Stimulated activated CD4-positive, alpha-beta T cell treated with anti-CD3 and anti-CD28 coated beads, Interleukin-15, amount 100 ng/mL, for 24 hours (primary cell): ENCODE measurements at regions not wholly inside any gene's neighbourhood (a gene's known extent, or its start where the extent isn't known, plus 50 kb on each side); places are given as distances from the start of the nearest gene placed in this dataset.
"Not testable (repeated sequence)": the region's sequence is repeated elsewhere in the genome, so short reads cannot be mapped to it uniquely, and the experiment has no call there.

Source experiments
- DNase-seq: peaks from one replicate; pipeline ENCODE4 v3.0.0-alpha.2; 2020

GRCh38 chr13:40345654-40346372, 320.6 kb downstream of the FOXO1 start:
- no peak for DNase-seq

GRCh38 chr13:40346592-40346991, 319.8 kb downstream of the FOXO1 start:
- no peak for DNase-seq

- DNase-seq: no peak
Measured at GRCh38 chr13:40348096-40348679, 318.3 kb downstream of the FOXO1 start.

- DNase-seq: no peak
Measured at GRCh38 chr13:40350283-40350992, 316.0 kb downstream of the FOXO1 start.

- DNase-seq: no peak
Measured at GRCh38 chr13:40351537-40352379, 314.7 kb downstream of the FOXO1 start.

- DNase-seq: no peak
Measured at GRCh38 chr13:40352380-40352778, 314.1 kb downstream of the FOXO1 start.

GRCh38 chr13:40352802-40353562, 313.5 kb downstream of the FOXO1 start:
- DNase-seq: no peak

- no peak for DNase-seq
Measured at GRCh38 chr13:40355126-40355724, 311.2 kb downstream of the FOXO1 start.

GRCh38 chr13:40356011-40356410, 310.4 kb downstream of the FOXO1 start:
- no peak for DNase-seq

- DNase-seq: not testable (repeated sequence)
Measured at GRCh38 chr13:40356458-40356857, 310.0 kb downstream of the FOXO1 start.

GRCh38 chr13:40362502-40362901, 303.9 kb downstream of the FOXO1 start:
- DNase-seq: no peak

GRCh38 chr13:40363653-40364052, 302.8 kb downstream of the FOXO1 start:
- DNase-seq: no peak

- no peak for DNase-seq
Measured at GRCh38 chr13:40366119-40366518, 300.3 kb downstream of the FOXO1 start.

GRCh38 chr13:40368127-40368891, 298.1 kb downstream of the FOXO1 start:
- DNase-seq: no peak

- DNase-seq: no peak
Measured at GRCh38 chr13:40370661-40371060, 295.8 kb downstream of the FOXO1 start.

GRCh38 chr13:40371531-40372125, 294.8 kb downstream of the FOXO1 start:
- DNase-seq: no peak

- peak; percentile 79 for DNase-seq
Measured at GRCh38 chr13:40373608-40374007, 292.8 kb downstream of the FOXO1 start.

GRCh38 chr13:40375489-40376171, 290.8 kb downstream of the FOXO1 start:
- DNase-seq: no peak

- no peak for DNase-seq
Measured at GRCh38 chr13:40376296-40376849, 290.1 kb downstream of the FOXO1 start.
